Colonic mucosa (tissue), 4 donors: ENCODE measurements at regions not wholly inside any gene's neighbourhood (a gene's known extent, or its start where the extent isn't known, plus 50 kb on each side); places are given as distances from the start of the nearest gene placed in this dataset.

Source experiments
- DNase-seq: peaks from one replicate; pipeline ENCODE4 v3.0.0-alpha.2; 2020
- H3K27ac ChIP-seq: fragments of 200-600 bp; one replicate; pipeline ENCODE4 v1.8.0; 2021
- H3K27me3 ChIP-seq: fragments of 200-600 bp; one replicate; pipeline ENCODE4 v1.8.0; 2021
- H3K36me3 ChIP-seq: fragments of 200-600 bp; one replicate; pipeline ENCODE4 v1.8.0; 2021
- H3K4me1 ChIP-seq: fragments of 200-600 bp; one replicate; pipeline ENCODE4 v1.8.0; 2021; ENCODE audit warnings: mild to moderate bottlenecking
- H3K4me3 ChIP-seq: fragments of 200-600 bp; one replicate; pipeline ENCODE4 v1.8.0; 2021
- H3K9ac ChIP-seq, 2 donors: one replicate each; pipeline ENCODE4 v1.7.0; 2013; ENCODE audit warnings: control low read depth in 2 of 2, low read depth in 2 of 2, low read length in 2 of 2
- H3K9me3 ChIP-seq: fragments of 200-600 bp; one replicate; pipeline ENCODE4 v1.8.0; 2021
- CTCF ChIP-seq: fragments of 200-600 bp; IDR thresholded peaks from one replicate; pipeline ENCODE4 v1.8.0; 2022; ENCODE audit warnings: antibody characterized with exemption, mild to moderate bottlenecking
- intact Hi-C: fragments of 100-400 bp; cut with DNase I; formaldehyde crosslinking; loops from one replicate; pipeline ENCODE4 v1.14.1; 2022
- donor health status: healthy.
- donor health status: DM: no; HTN: no; CAD: no.
- donor health status: DM: no; HTN: no; CAD: no.

GRCh38 chr21:16418226-16418625, 688.4 kb downstream of the USP25 start:
- no peak overlapping the region for H3K9ac ChIP-seq
- no peaks in the 10 kb centered on the region for H3K27me3 ChIP-seq
- no peak overlapping the region for H3K27ac ChIP-seq
- DNase-seq = no peak
- no peaks in the 10 kb centered on the region for H3K36me3 ChIP-seq
- intact Hi-C loops = no loop called here
- TF ChIP-seq CTCF = no peak
- no peak overlapping the region for H3K4me3 ChIP-seq
- H3K4me1 ChIP-seq = no peaks in the 10 kb centered on the region
- H3K9me3 ChIP-seq = no peaks in the 10 kb centered on the region

GRCh38 chr21:16418642-16419041, 688.9 kb downstream of the USP25 start:
- no peak overlapping the region for H3K9ac ChIP-seq
- H3K36me3 ChIP-seq = no peaks in the 10 kb centered on the region
- intact Hi-C loops = no loop called here
- no peak overlapping the region for H3K4me3 ChIP-seq
- no peak for DNase-seq
- H3K27ac ChIP-seq = no peak overlapping the region
- no peaks in the 10 kb centered on the region for H3K4me1 ChIP-seq
- no peak for TF ChIP-seq CTCF
- H3K27me3 ChIP-seq = no peaks in the 10 kb centered on the region
- no peaks in the 10 kb centered on the region for H3K9me3 ChIP-seq

DNA sequence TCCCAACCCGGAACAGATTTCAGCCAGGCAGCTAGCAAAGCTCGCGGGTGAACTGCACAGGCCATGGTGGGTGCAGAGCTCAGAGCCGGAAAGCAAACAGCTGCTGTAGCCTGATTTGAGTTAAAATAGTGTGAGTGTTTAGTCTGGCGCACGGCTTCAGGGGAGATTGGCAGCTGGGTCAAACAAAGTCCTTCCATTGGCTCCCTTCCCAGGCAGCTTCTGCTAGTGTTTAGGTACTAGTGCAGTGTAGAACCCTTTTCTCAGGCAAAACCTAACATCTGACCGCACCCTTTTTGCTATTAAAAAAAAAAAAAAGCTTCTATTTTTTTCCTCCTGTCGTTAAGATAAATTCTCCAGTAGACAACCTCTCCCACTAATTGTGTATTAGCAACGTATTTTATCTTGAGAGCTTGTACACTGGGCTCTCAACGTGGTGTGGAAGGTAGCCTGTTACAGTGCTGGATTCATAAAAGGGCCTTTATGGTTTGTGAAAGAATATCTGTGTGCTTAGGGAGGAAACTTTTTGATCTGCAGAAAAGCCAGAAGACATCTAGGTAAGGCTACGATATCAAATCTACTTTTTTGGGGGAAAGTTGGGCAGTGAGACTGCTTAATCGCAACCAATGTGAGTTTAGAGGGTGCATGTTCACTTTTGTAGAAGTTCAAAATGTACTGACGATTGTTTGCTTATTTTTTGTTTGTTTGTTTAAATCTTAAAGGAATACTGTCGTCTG, 689.6 kb downstream of the USP25 start:
- H3K4me3 ChIP-seq = no peak overlapping the region
- intact Hi-C loops = no loop called here
- peak; percentile 30 for DNase-seq
- H3K36me3 ChIP-seq = no peaks in the 10 kb centered on the region
- H3K27ac ChIP-seq = no peak overlapping the region
- no peaks in the 10 kb centered on the region for H3K27me3 ChIP-seq
- H3K9ac ChIP-seq = no peak overlapping the region
- H3K4me1 ChIP-seq = no peaks in the 10 kb centered on the region
- TF ChIP-seq CTCF = no peak
- H3K9me3 ChIP-seq = no peaks in the 10 kb centered on the region

- intact Hi-C loops = no loop called here
- Histone ChIP-seq H3K9me3 (no peaks in the 10 kb centered on the region), H3K27me3 (no peaks in the 10 kb centered on the region), H3K27ac (no peak overlapping the region), H3K9ac (no peak overlapping the region), H3K4me1 (no peaks in the 10 kb centered on the region), H3K4me3 (no peak overlapping the region), H3K36me3 (no peaks in the 10 kb centered on the region)
- TF ChIP-seq CTCF = no peak
- DNase-seq = no peak
Observed at GRCh38 chr21:16420031-16420724, 690.4 kb downstream of the USP25 start.

- no peak for TF ChIP-seq CTCF
- no peaks in the 10 kb centered on the region for H3K4me1 ChIP-seq
Observed at GRCh38 chr21:16421007-16421406, 691.2 kb downstream of the USP25 start.

More at GRCh38 chr21:16421007-16421406, 691.2 kb downstream of the USP25 start:
- intact Hi-C loops = no loop called here
- H3K27ac ChIP-seq = no peak overlapping the region
- no peaks in the 10 kb centered on the region for H3K27me3 ChIP-seq
- no peaks in the 10 kb centered on the region for H3K9me3 ChIP-seq
- no peaks in the 10 kb centered on the region for H3K36me3 ChIP-seq
- no peak overlapping the region for H3K4me3 ChIP-seq
- no peak overlapping the region for H3K9ac ChIP-seq
- no peak for DNase-seq
